OCI-LY7 (cell line): ENCODE measurements at regions not wholly inside any gene's neighbourhood (a gene's known extent, or its start where the extent isn't known, plus 50 kb on each side); places are given as distances from the start of the nearest gene placed in this dataset.

Experiments
- BruUV-seq: library from RNA; stranded (reverse); fragments of 400-500 nt; replicated peaks from 2 replicates; lab custom pipeline; 2021; lab: Mats Ljungman, UMichigan
- CTCF ChIA-PET: fragments of 300-600 bp; sonication (Branson Sonifier 250); formaldehyde crosslinking; loops from one replicate; lab custom pipeline; 2022; ENCODE audit warnings: antibody characterized with exemption; ENCODE audit not compliant: unreplicated experiment; lab: Charles Lee
- POLR2A ChIA-PET: fragments of 300-600 bp; sonication (Branson Sonifier 250); formaldehyde crosslinking; loops from one replicate; lab custom pipeline; 2022; ENCODE audit warnings: antibody characterized with exemption; lab: Charles Lee
- DNase-seq: peaks from one replicate; pipeline ENCODE4 v3.0.0-alpha.2; 2015; ENCODE audit warnings: low spot score
- H2AFZ ChIP-seq: fragments of 200-600 bp; sonication (generic), shearing (Covaris generic); 2 replicates; pipeline ENCODE4 v1.6.1; 2014; ENCODE audit warnings: mild to moderate bottlenecking, antibody characterized with exemption, low read length, moderate library complexity
- H3K27ac ChIP-seq: fragments of 200-600 bp; sonication (generic); 2 replicates; pipeline ENCODE4 v1.5.1; 2014; ENCODE audit warnings: mixed run types, low read depth, mild to moderate bottlenecking, moderate library complexity, low read length, inconsistent platforms; ENCODE audit not compliant: poor library complexity, severe bottlenecking
- H3K36me3 ChIP-seq: fragments of 200-600 bp; sonication (generic); 2 replicates; pipeline ENCODE4 v1.6.1; 2014; ENCODE audit warnings: mild to moderate bottlenecking, antibody characterized with exemption, low read length, moderate library complexity, mixed read lengths; ENCODE audit not compliant: insufficient read depth
- H3K4me1 ChIP-seq: fragments of 200-600 bp; sonication (generic); 2 replicates; pipeline ENCODE4 v1.5.1; 2014; ENCODE audit warnings: mild to moderate bottlenecking, low read length; ENCODE audit not compliant: insufficient read depth, poor library complexity, severe bottlenecking
- H3K4me2 ChIP-seq: fragments of 200-600 bp; sonication (generic); 2 replicates; pipeline ENCODE4 v1.6.1; 2014; ENCODE audit warnings: mild to moderate bottlenecking, low read length
- H3K4me3 ChIP-seq: fragments of 200-600 bp; sonication (generic); 2 replicates; pipeline ENCODE4 v1.5.1; 2014; ENCODE audit warnings: mild to moderate bottlenecking, low read depth, low read length; ENCODE audit not compliant: poor library complexity, severe bottlenecking
- H3K79me2 ChIP-seq: fragments of 200-600 bp; sonication (generic); 2 replicates; pipeline ENCODE4 v1.6.1; 2016; ENCODE audit warnings: low read depth, mild to moderate bottlenecking, low read length, moderate library complexity, mixed read lengths; ENCODE audit not compliant: insufficient read depth
- H3K9me2 ChIP-seq: fragments of 200-600 bp; sonication (generic); 2 replicates; pipeline ENCODE4 v1.6.1; 2016; ENCODE audit warnings: mild to moderate bottlenecking, low read length, mixed read lengths; ENCODE audit not compliant: insufficient read depth
- H3K9me3 ChIP-seq: fragments of 200-600 bp; sonication (generic); 2 replicates; pipeline ENCODE4 v1.6.1; 2014; ENCODE audit warnings: mild to moderate bottlenecking, mixed run types, low read length, mixed read lengths
- H4K20me1 ChIP-seq: fragments of 200-600 bp; sonication (generic); 2 replicates; pipeline ENCODE4 v1.6.1; 2014; ENCODE audit warnings: mild to moderate bottlenecking, antibody characterized with exemption, low read length, moderate library complexity, mixed read lengths; ENCODE audit not compliant: insufficient read depth
- EZH2phosphoT487 ChIP-seq: fragments of 200-600 bp; sonication (generic); IDR thresholded peaks from 2 replicates; pipeline ENCODE4 v1.6.1; 2018; ENCODE audit warnings: low read depth, borderline replicate concordance, mild to moderate bottlenecking, mixed run types, antibody characterized with exemption, low read length, moderate library complexity, mixed read lengths
- intact Hi-C: fragments of 100-400 bp; cut with micrococcal nuclease; formaldehyde crosslinking; loops from one replicate; pipeline ENCODE4 v1.10.0; 2022; ENCODE audit not compliant: unreplicated experiment
- TF ChIP-seq, protein P1 (sequence below): fragments of 200-600 bp; sonication (generic); conservative IDR thresholded peaks from 2 replicates; pipeline ENCODE4 v1.5.1; 2014; ENCODE audit warnings: mild to moderate bottlenecking, antibody characterized with exemption, low read length, moderate library complexity, mixed read lengths

DNA sequence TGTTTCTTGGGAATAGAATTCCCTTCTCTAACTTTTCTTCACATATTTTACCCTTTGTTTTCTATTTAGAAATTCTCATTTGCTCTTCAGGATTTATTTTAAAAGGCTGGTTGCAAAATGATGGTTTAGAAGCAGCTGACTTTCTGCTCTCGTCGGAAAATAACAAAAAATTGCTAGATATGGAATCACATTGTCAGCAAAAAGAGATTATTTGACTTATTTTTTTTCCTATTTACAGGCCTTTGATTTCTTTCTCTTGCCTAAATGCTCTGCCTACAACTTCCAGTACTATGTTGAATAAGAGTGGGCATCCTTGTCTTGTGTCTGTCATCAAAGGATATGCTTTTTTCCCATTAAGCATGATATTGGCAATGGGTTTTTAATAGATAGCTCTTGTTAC is 1619.1 kb upstream of the ACO1 start:
- Histone ChIP-seq H3K9me2 (no peaks in the 10 kb centered on the region), H3K27ac (no peak overlapping the region), H3K36me3 (no peaks in the 10 kb centered on the region), H3K4me3 (no peak overlapping the region), H2AFZ (no peak overlapping the region), H3K4me1 (no peaks in the 10 kb centered on the region), H3K4me2 (no peak overlapping the region), H3K9me3 (no peaks in the 10 kb centered on the region), H3K79me2 (no peaks in the 10 kb centered on the region), H4K20me1 (no peaks in the 10 kb centered on the region)
- no peak for DNase-seq
- TF ChIP-seq, protein P1, sequence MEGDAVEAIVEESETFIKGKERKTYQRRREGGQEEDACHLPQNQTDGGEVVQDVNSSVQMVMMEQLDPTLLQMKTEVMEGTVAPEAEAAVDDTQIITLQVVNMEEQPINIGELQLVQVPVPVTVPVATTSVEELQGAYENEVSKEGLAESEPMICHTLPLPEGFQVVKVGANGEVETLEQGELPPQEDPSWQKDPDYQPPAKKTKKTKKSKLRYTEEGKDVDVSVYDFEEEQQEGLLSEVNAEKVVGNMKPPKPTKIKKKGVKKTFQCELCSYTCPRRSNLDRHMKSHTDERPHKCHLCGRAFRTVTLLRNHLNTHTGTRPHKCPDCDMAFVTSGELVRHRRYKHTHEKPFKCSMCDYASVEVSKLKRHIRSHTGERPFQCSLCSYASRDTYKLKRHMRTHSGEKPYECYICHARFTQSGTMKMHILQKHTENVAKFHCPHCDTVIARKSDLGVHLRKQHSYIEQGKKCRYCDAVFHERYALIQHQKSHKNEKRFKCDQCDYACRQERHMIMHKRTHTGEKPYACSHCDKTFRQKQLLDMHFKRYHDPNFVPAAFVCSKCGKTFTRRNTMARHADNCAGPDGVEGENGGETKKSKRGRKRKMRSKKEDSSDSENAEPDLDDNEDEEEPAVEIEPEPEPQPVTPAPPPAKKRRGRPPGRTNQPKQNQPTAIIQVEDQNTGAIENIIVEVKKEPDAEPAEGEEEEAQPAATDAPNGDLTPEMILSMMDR, result no peak
- TF ChIP-seq EZH2phosphoT487, result no peak
- POLR2A ChIA-PET, result interaction anchor here (0.8 kb wide), 1 partner anchor 13 kb away, joined by 3 read pairs; no protein-coding TSS in a partner anchor
- intact Hi-C loops, result loop anchor here (10.0 kb wide), 1 partner anchor 59 kb away; no protein-coding TSS in a partner anchor
- CTCF ChIA-PET, result no interaction called here
- no TSS peak for BruUV-seq

- Histone ChIP-seq H3K36me3 (no peaks in the 10 kb centered on the region), H3K9me3 (no peaks in the 10 kb centered on the region), H3K4me3 (no peak overlapping the region), H3K4me2 (no peak overlapping the region), H3K27ac (no peak overlapping the region), H4K20me1 (no peaks in the 10 kb centered on the region), H3K79me2 (no peaks in the 10 kb centered on the region), H3K9me2 (no peaks in the 10 kb centered on the region), H2AFZ (no peak overlapping the region), H3K4me1 (no peaks in the 10 kb centered on the region)
- CTCF ChIA-PET, result no interaction called here
- no peak for DNase-seq
- intact Hi-C loops, result no loop called here
- no TSS peak for BruUV-seq
- POLR2A ChIA-PET, result no interaction called here
- TF ChIP-seq EZH2phosphoT487, result no peak
- TF ChIP-seq, protein P1, result no peak
Measured at GRCh38 chr9:30771163-30771708, 1613.2 kb upstream of the ACO1 start.

DNA sequence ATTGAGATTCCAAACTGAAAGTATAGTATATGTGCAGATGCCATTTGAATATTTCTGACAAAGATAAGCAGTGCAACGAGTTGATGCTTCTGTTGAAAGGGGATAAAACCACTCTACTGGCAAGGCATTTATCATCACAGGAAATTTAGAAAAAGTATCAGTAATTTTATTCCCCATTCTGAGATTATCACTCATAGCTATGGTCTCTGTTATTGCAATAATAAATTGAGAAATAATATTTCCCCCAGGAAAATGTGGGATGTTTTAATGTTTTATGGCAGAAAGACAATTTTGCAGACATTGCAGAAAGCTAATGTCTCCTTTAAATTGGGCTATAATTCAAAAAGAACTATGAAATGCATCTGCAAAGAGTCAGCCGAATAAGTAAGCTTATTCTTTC is 1612.7 kb upstream of the ACO1 start:
- no peaks in the 10 kb centered on the region for H4K20me1 ChIP-seq
- no peaks in the 10 kb centered on the region for H3K4me1 ChIP-seq
- no TSS peak for BruUV-seq
- intact Hi-C loops, result no loop called here
- no peak overlapping the region for H3K4me2 ChIP-seq
- ChIA-PET CTCF (no interaction called here), POLR2A (no interaction called here)
- no peaks in the 10 kb centered on the region for H3K79me2 ChIP-seq
- H2AFZ ChIP-seq, result no peak overlapping the region
- no peak overlapping the region for H3K27ac ChIP-seq
- no peak overlapping the region for H3K4me3 ChIP-seq
- no peaks in the 10 kb centered on the region for H3K36me3 ChIP-seq
- no peaks in the 10 kb centered on the region for H3K9me3 ChIP-seq
- no peaks in the 10 kb centered on the region for H3K9me2 ChIP-seq
- no peak for DNase-seq
- TF ChIP-seq, protein P1, result no peak
- TF ChIP-seq EZH2phosphoT487, result no peak
